ENCODE measurements at regions not wholly inside any gene's neighbourhood (a gene's known extent, or its start where the extent isn't known, plus 50 kb on each side); places are given as distances from the start of the nearest gene placed in this dataset.

DNA sequence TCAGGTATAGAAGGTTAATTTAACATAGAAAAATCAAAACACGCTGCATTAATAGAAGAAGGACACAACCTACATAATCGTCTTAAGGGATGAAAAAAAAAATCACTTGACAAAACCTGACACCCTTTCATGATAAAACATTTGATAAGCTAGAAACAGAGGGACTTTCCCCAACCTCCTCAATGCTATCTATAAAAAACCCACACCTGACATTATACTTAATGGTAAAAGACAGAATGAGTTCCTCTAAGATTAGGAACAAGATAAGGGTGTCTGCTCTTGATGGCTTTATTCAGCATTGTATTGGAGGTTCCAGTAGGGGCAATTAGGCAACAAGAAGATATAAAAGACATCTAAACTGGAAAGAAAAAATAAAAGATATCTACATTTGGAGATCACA is 69.9 kb upstream of the KBTBD8 start:
- Histone ChIP-seq H2AK5ac (ENCODE audit: low read depth, low read length) (no peak overlapping the region), H3K9ac (replicated peaks in 1 of 4; ENCODE audit: extremely low read depth in 1 of 4, low read depth in 3 of 4, low read length in 3 of 4) (no peak overlapping the region), H4K8ac (ENCODE audit: extremely low read depth, insufficient read depth, low read length) (no peak overlapping the region), H4K91ac (replicated peaks; ENCODE audit: insufficient read length, low read length) (no peak overlapping the region), H3K9me3 (ENCODE audit: insufficient read depth in 2 of 2, low read depth in 1 of 2, low read length in 1 of 2) (no peaks in the 10 kb centered on the region), H3K79me2 (ENCODE audit: control insufficient read depth in 1 of 2, insufficient read depth in 2 of 2, low read length in 2 of 2) (no peaks in the 10 kb centered on the region), H4K20me1 (replicated peaks in 1 of 2; ENCODE audit: control insufficient read depth in 1 of 2, insufficient read depth in 2 of 2, low read length in 2 of 2) (no peaks in the 10 kb centered on the region), H3K14ac (ENCODE audit: insufficient read length) (no peak overlapping the region), H3K23ac (ENCODE audit: insufficient read length) (no peak overlapping the region), H2BK20ac (ENCODE audit: low read length) (no peak overlapping the region), H3K79me1 (ENCODE audit: low read depth, low read length) (no peaks in the 10 kb centered on the region), H3K4ac (replicated peaks; ENCODE audit: insufficient read length, low read depth, low read length) (no peak overlapping the region), H3K4me2 (ENCODE audit: insufficient read depth in 1 of 2, low read depth in 2 of 2, low read length in 2 of 2) (no peak overlapping the region), H3K27me3 (replicated peaks in 1 of 4; ENCODE audit: control insufficient read depth in 3 of 4, extremely low read depth in 1 of 4, insufficient read depth in 3 of 4, low read length in 3 of 4) (no peaks in the 10 kb centered on the region), H2BK12ac (ENCODE audit: low read depth, low read length) (no peak overlapping the region), H2BK15ac (ENCODE audit: low read length) (no peak overlapping the region), H3K18ac (ENCODE audit: extremely low read depth, low read length) (no peak overlapping the region), H2AFZ (ENCODE audit: low read length) (no peak overlapping the region), H3K4me3 (ENCODE audit: extremely low read depth in 1 of 4, insufficient read depth in 2 of 4, low read depth in 3 of 4, low read length in 4 of 4) (no peak overlapping the region), H3K4me1 (replicated peaks in 1 of 4; ENCODE audit: control insufficient read depth in 3 of 4, insufficient read depth in 4 of 4, low read length in 3 of 4) (peaks cover 6 to 15% (median 6%) of the 10 kb centered on the region in 4 experiments; a peak in 5 of 7 replicates), H3K56ac (replicated peaks; ENCODE audit: insufficient read length, low read depth, low read length) (no peak overlapping the region), H3K23me2 (ENCODE audit: low read depth, low read length) (0 out of 2 replicates have a peak, but pooled peaks cover 1% of the 10 kb centered on the region), H4K5ac (ENCODE audit: insufficient read length, low read depth, low read length) (no peak overlapping the region), H3K27ac (ENCODE audit: low read depth, low read length) (no peak overlapping the region), H2BK120ac (replicated peaks; ENCODE audit: low read depth, low read length) (no peak overlapping the region), H3K36me3 (ENCODE audit: control insufficient read depth in 2 of 4, insufficient read depth in 4 of 4, low read length in 3 of 4) (no peaks in the 10 kb centered on the region), H2BK5ac (ENCODE audit: low read depth, low read length) (no peak overlapping the region)
- POLR2A ChIA-PET (ENCODE audit: partially characterized antibody): no interaction called here
- 96% methylated on average over 2 of the region's 2 CpGs; no CpG with 5 or more reads in 1 of the 2 experiments for WGBS, 2 experiments (ENCODE audit: extremely low coverage in 1 of 2, insufficient coverage in 1 of 2, insufficient read length in 1 of 2, insufficient replicate concordance in 2 of 2, low coverage in 1 of 2, low lambda C conversion rate in 2 of 2, missing lambda C conversion rate in 1 of 2)
- no peak for FAIRE-seq
- DNase-seq (ENCODE audit: low read depth in 1 of 2, low spot score in 2 of 2): no peak
- CTCF ChIA-PET (ENCODE audit: partially characterized antibody): interaction anchor here (1.4 kb wide), 1 partner anchor 10 kb away, joined by 4 read pairs; no protein-coding TSS in a partner anchor
- no peak for TF ChIP-seq RFX5 (IDR thresholded peaks at IDR 0.05; ENCODE audit: borderline replicate concordance, low read depth, low read length)
- TF ChIP-seq PHF8 (conservative IDR thresholded peaks at IDR 0.05; ENCODE audit: low read depth, low read length): no peak
- no peak for TF ChIP-seq TBP (IDR thresholded peaks at IDR 0.05; ENCODE audit: low read depth, low read length)
- no peak for TF ChIP-seq BCL11A (IDR thresholded peaks at IDR 0.05; ENCODE audit: low read depth in 2 of 2, low read length in 2 of 2)
- TF ChIP-seq FOSL1 (IDR thresholded peaks at IDR 0.05; ENCODE audit: insufficient read depth, low read depth, low read length): no peak
- TF ChIP-seq RXRA (IDR thresholded peaks at IDR 0.05; ENCODE audit: insufficient read depth, low read depth, low read length): no peak
- TF ChIP-seq TCF12 (IDR thresholded peaks at IDR 0.05; ENCODE audit: low read depth, low read length): no peak
- no peak for TF ChIP-seq EP300 (IDR thresholded peaks at IDR 0.05; ENCODE audit: borderline replicate concordance in 1 of 2, low read depth in 2 of 2, low read length in 2 of 2)
- TF ChIP-seq JUN (IDR thresholded peaks at IDR 0.05; ENCODE audit: low read depth, low read length): no peak
- no peak for TF ChIP-seq KDM5A (IDR thresholded peaks at IDR 0.05; ENCODE audit: low read length)
- no peak for TF ChIP-seq HDAC6 (IDR thresholded peaks at IDR 0.05; ENCODE audit: low read depth, low read length)
- TF ChIP-seq, protein P1, sequence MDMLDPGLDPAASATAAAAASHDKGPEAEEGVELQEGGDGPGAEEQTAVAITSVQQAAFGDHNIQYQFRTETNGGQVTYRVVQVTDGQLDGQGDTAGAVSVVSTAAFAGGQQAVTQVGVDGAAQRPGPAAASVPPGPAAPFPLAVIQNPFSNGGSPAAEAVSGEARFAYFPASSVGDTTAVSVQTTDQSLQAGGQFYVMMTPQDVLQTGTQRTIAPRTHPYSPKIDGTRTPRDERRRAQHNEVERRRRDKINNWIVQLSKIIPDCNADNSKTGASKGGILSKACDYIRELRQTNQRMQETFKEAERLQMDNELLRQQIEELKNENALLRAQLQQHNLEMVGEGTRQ (IDR thresholded peaks at IDR 0.05; ENCODE audit: low read length): no peak
- TF ChIP-seq SIN3A (conservative IDR thresholded peaks at IDR 0.05 in 1 of 2, IDR thresholded peaks at IDR 0.05 in 1 of 2; ENCODE audit: low read depth in 1 of 2, low read length in 2 of 2): no peak
- no peak for TF ChIP-seq BRCA1 (IDR thresholded peaks at IDR 0.05; ENCODE audit: low read depth, low read length)

All from H1 (cell line).